Fibroblast of lung (primary cell): ENCODE measurements at regions not wholly inside any gene's neighbourhood (a gene's known extent, or its start where the extent isn't known, plus 50 kb on each side); places are given as distances from the start of the nearest gene placed in this dataset.

Source experiments
- DNase-seq, 2 donors: peaks; one replicate each; pipeline versions ENCODE4 v3.0.0 to v3.0.0-alpha.2; 2010; ENCODE audit warnings: low read depth in 2 of 2
- H2AFZ ChIP-seq: 2 replicates; pipeline ENCODE4 v1.5.1; 2012; ENCODE audit warnings: low read length, control low read depth, inconsistent platforms
- H3K27ac ChIP-seq: 2 replicates; pipeline ENCODE4 v1.5.1; 2011; ENCODE audit warnings: low read length, control low read depth; ENCODE audit not compliant: insufficient read depth
- H3K27me3 ChIP-seq: 2 replicates; pipeline ENCODE4 v1.5.1; 2011; ENCODE audit warnings: mild to moderate bottlenecking, low read length; ENCODE audit not compliant: control insufficient read depth, insufficient read depth
- H3K36me3 ChIP-seq: 2 replicates; pipeline ENCODE4 v1.5.1; 2011; ENCODE audit warnings: low read length; ENCODE audit not compliant: control insufficient read depth, insufficient read depth
- H3K4me1 ChIP-seq: 2 replicates; pipeline ENCODE4 v1.5.1; 2011; ENCODE audit warnings: low read length; ENCODE audit not compliant: control insufficient read depth, insufficient read depth; ENCODE audit errors: extremely low read depth
- H3K4me2 ChIP-seq: 2 replicates; pipeline ENCODE4 v1.5.1; 2011; ENCODE audit warnings: low read length, control low read depth; ENCODE audit not compliant: insufficient read depth; ENCODE audit errors: extremely low read depth
- H3K4me3 ChIP-seq, 4 experiments: fragments of 200-600 bp in 1 of 4; sonication (generic) in 1 of 4; replicated peaks in 1 of 4; 2 replicates each; pipeline ENCODE4 v1.5.1; 2011 to 2016; ENCODE audit warnings: low read length in 4 of 4, low read depth in 3 of 4, mild to moderate bottlenecking in 3 of 4, control low read depth in 2 of 4, inconsistent platforms in 1 of 4, mixed read lengths in 1 of 4; ENCODE audit not compliant: insufficient read depth in 1 of 4; ENCODE audit errors: control extremely low read depth in 1 of 4
- H3K79me2 ChIP-seq: 2 replicates; pipeline ENCODE4 v1.5.1; 2012; ENCODE audit warnings: mild to moderate bottlenecking, low read length, inconsistent platforms; ENCODE audit not compliant: control insufficient read depth, insufficient read depth
- H3K9ac ChIP-seq: 2 replicates; pipeline ENCODE4 v1.5.1; 2011; ENCODE audit warnings: mild to moderate bottlenecking, low read length, control low read depth; ENCODE audit not compliant: insufficient read depth
- H3K9me3 ChIP-seq: 2 replicates; pipeline ENCODE4 v1.5.1; 2012; ENCODE audit warnings: low read depth, low read length; ENCODE audit not compliant: control insufficient read depth, insufficient read depth
- H4K20me1 ChIP-seq: 2 replicates; pipeline ENCODE4 v1.5.1; 2011; ENCODE audit warnings: low read length; ENCODE audit not compliant: control insufficient read depth, insufficient read depth; ENCODE audit errors: extremely low read depth
- CTCF ChIP-seq, 2 donors: IDR thresholded peaks in 1 of 2; conservative IDR thresholded peaks in 1 of 2; 1 replicate in 1 of 2; 2 replicates in 1 of 2; pipeline ENCODE4 v1.5.1; 2011 to 2012; ENCODE audit warnings: low read length in 2 of 2, control low read depth in 1 of 2, inconsistent platforms in 1 of 2, low read depth in 1 of 2, mild to moderate bottlenecking in 1 of 2
- EZH2 ChIP-seq: IDR thresholded peaks from 2 replicates; pipeline ENCODE4 v1.5.1; 2012; ENCODE audit warnings: low read length, control low read depth, mild to moderate bottlenecking; ENCODE audit errors: missing control alignments

GRCh38 chr12:130216031-130216430 lies 53.8 kb downstream of the FZD10 start:
- DNase-seq: no peak
- no peaks in the 10 kb centered on the region for H3K9me3 ChIP-seq

GRCh38 chr12:130218682-130219081 lies 56.4 kb downstream of the FZD10 start:
- Histone ChIP-seq H3K27me3 (no peaks in the 10 kb centered on the region), H3K4me3 (no peak overlapping the region), H3K4me1 (no peaks in the 10 kb centered on the region), H3K27ac (no peak overlapping the region), H3K4me2 (no peak overlapping the region), H4K20me1 (no peaks in the 10 kb centered on the region), H3K9ac (no peak overlapping the region), H3K79me2 (no peaks in the 10 kb centered on the region), H3K9me3 (no peaks in the 10 kb centered on the region), H2AFZ (no peak overlapping the region), H3K36me3 (no peaks in the 10 kb centered on the region)
- no peak for DNase-seq
- no peak for TF ChIP-seq CTCF (conservative IDR thresholded peaks at IDR 0.05 in 1 of 2, IDR thresholded peaks at IDR 0.05 in 1 of 2; ENCODE audit: low read depth in 1 of 2, low read length in 2 of 2)
- no peak for TF ChIP-seq EZH2

More at GRCh38 chr12:130216031-130216430, 53.8 kb downstream of the FZD10 start:
- Histone ChIP-seq H3K36me3 (no peaks in the 10 kb centered on the region), H3K27me3 (no peaks in the 10 kb centered on the region), H3K9ac (no peak overlapping the region), H2AFZ (no peak overlapping the region), H3K4me2 (no peak overlapping the region), H3K79me2 (no peaks in the 10 kb centered on the region), H4K20me1 (no peaks in the 10 kb centered on the region), H3K27ac (no peak overlapping the region), H3K4me3 (no peak overlapping the region), H3K4me1 (no peaks in the 10 kb centered on the region)
- TF ChIP-seq CTCF (conservative IDR thresholded peaks at IDR 0.05 in 1 of 2, IDR thresholded peaks at IDR 0.05 in 1 of 2; ENCODE audit: low read depth in 1 of 2, low read length in 2 of 2) (no peak), EZH2 (no peak)

GRCh38 chr12:130219929-130220705 lies 57.9 kb downstream of the FZD10 start:
- no peaks in the 10 kb centered on the region for H3K4me1 ChIP-seq
- H3K36me3 ChIP-seq: no peaks in the 10 kb centered on the region
- H3K27me3 ChIP-seq: no peaks in the 10 kb centered on the region
- peaks cover 2% of the 10 kb centered on the region for H3K9me3 ChIP-seq
- no peaks in the 10 kb centered on the region for H4K20me1 ChIP-seq
- no peaks in the 10 kb centered on the region for H3K79me2 ChIP-seq
- no peak for TF ChIP-seq EZH2
- no peak for TF ChIP-seq CTCF (conservative IDR thresholded peaks at IDR 0.05 in 1 of 2, IDR thresholded peaks at IDR 0.05 in 1 of 2; ENCODE audit: low read depth in 1 of 2, low read length in 2 of 2)
- no peak overlapping the region for H3K4me2 ChIP-seq
- no peak overlapping the region for H3K27ac ChIP-seq
- no peak overlapping the region for H2AFZ ChIP-seq
- H3K4me3 ChIP-seq: no peak overlapping the region
- H3K9ac ChIP-seq: no peak overlapping the region
- DNase-seq: no peak
